ENCODE measurements at regions not wholly inside any gene's neighbourhood (a gene's known extent, or its start where the extent isn't known, plus 50 kb on each side); places are given as distances from the start of the nearest gene placed in this dataset.

DNA sequence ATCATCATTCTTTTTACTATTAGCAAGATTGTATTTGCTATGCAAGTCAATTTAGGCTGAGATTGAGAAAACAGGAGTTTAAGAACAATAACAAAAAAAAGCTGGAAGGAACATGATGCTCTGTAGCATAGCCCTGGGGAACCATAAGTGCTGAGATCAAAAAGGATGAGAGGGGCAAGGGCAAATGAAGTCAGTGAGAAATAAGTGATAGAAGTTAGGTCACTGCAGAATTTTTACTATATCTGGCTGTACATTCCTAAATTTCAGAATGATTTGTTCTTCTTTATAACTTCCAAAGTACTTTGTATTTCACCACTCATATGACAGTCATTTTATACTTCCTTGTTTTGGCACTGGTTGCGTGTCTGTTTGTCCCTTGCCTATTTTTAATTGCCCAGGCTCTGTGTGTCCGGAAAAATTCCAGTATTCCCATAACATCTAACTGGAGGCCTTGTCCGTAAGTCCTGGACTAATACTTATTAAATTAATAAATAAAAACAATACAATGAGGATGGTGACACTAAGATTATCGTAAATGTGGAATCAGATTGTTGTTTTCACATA lies 444.7 kb downstream of the TENT5A start (continued):
- TF ChIP-seq, protein P1, sequence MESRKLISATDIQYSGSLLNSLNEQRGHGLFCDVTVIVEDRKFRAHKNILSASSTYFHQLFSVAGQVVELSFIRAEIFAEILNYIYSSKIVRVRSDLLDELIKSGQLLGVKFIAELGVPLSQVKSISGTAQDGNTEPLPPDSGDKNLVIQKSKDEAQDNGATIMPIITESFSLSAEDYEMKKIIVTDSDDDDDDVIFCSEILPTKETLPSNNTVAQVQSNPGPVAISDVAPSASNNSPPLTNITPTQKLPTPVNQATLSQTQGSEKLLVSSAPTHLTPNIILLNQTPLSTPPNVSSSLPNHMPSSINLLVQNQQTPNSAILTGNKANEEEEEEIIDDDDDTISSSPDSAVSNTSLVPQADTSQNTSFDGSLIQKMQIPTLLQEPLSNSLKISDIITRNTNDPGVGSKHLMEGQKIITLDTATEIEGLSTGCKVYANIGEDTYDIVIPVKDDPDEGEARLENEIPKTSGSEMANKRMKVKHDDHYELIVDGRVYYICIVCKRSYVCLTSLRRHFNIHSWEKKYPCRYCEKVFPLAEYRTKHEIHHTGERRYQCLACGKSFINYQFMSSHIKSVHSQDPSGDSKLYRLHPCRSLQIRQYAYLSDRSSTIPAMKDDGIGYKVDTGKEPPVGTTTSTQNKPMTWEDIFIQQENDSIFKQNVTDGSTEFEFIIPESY (IDR thresholded peaks at IDR 0.05): no peak
- TF ChIP-seq ZNF622 (IDR thresholded peaks at IDR 0.05): no peak
- no peak for TF ChIP-seq IRF4 (IDR thresholded peaks at IDR 0.05; ENCODE audit: low read depth, low read length)

DNA sequence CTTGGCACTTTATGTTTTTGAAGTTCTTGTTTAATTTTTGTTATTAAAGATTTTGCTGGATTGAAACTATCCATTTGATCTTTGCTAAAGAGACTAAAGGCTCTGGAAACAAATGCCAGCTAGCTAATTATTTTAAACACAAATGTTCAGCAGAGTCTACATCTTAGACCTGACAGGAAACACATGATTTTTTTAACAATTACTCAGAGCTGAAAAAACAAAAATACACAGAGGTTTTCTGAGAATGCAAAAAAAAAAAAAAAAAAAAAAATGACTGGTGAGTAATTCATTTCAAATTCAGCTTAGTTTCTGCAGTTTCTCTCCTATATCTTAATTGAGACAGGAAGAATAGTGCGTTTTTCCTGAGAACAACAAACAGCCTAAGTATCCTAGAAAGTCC lies 448.0 kb downstream of the TENT5A start:
- 0% methylated on average over 1 of the region's 1 CpG for WGBS (ENCODE audit: insufficient coverage, insufficient replicate concordance, low lambda C conversion rate, missing lambda C conversion rate)
- Histone ChIP-seq H3K4me2 (ENCODE audit: control insufficient read depth, insufficient read depth) (no peak overlapping the region), H3K36me3 (ENCODE audit: control insufficient read depth in 2 of 2, insufficient read depth in 2 of 2, low read length in 1 of 2) (no peaks in the 10 kb centered on the region), H4K20me1 (ENCODE audit: control insufficient read depth, insufficient read depth) (no peaks in the 10 kb centered on the region), H3K4me3 (no peak overlapping the region), H3K9me3 (replicated peaks; ENCODE audit: control insufficient read depth, insufficient read depth, low read length) (no peaks in the 10 kb centered on the region), H3K27me3 (replicated peaks in 1 of 2; ENCODE audit: control insufficient read depth in 2 of 2, insufficient read depth in 2 of 2, low read length in 1 of 2) (no peaks in the 10 kb centered on the region), H2AFZ (ENCODE audit: control insufficient read depth, low read depth, low read length) (no peak overlapping the region), H3K27ac (ENCODE audit: control insufficient read depth, insufficient read depth) (no peak overlapping the region), H3K4me1 (ENCODE audit: control insufficient read depth, insufficient read depth, low read length) (no peaks in the 10 kb centered on the region), H3K79me2 (ENCODE audit: control insufficient read depth, insufficient read depth, low read length) (no peaks in the 10 kb centered on the region), H3K9ac (ENCODE audit: control insufficient read depth, insufficient read depth, low read length) (no peak overlapping the region)
- DNase-seq (ENCODE audit: low read depth, low spot score): no peak
- ChIA-PET SMC1A (ENCODE audit: uncharacterized antibody, unreplicated experiment) (no interaction called here), CTCF (interaction anchor here (0.5 kb wide), 1 partner anchor 392 kb away, joined by 3 read pairs; no protein-coding TSS in a partner anchor), RAD21 (ENCODE audit: unreplicated experiment) (interaction anchor here (0.7 kb wide), 1 partner anchor 220 kb away, joined by 3 read pairs; no protein-coding TSS in a partner anchor), POLR2A (no interaction called here)
- intact Hi-C loops (cut with micrococcal nuclease; ENCODE audit: unreplicated experiment): no loop called here
- in situ Hi-C loops (cut with MboI): no loop called here
- ATAC-seq: no peak
- BruUV-seq (replicated peaks): no TSS peak
- TF ChIP-seq GABPA (IDR thresholded peaks at IDR 0.05; ENCODE audit: low read depth): no peak
- no peak for TF ChIP-seq NFXL1 (IDR thresholded peaks at IDR 0.05; ENCODE audit: borderline replicate concordance)
- TF ChIP-seq KDM1A (IDR thresholded peaks at IDR 0.05; ENCODE audit: borderline replicate concordance): no peak
- TF ChIP-seq SIX5 (IDR thresholded peaks at IDR 0.05; ENCODE audit: low read depth, low read length, severe bottlenecking): no peak
- TF ChIP-seq HCFC1 (IDR thresholded peaks at IDR 0.05; ENCODE audit: low read length): no peak
- no peak for TF ChIP-seq CHD1 (IDR thresholded peaks at IDR 0.05; ENCODE audit: low read depth, low read length)
- no peak for TF ChIP-seq NFIC (IDR thresholded peaks at IDR 0.05; ENCODE audit: low read depth, low read length)
- TF ChIP-seq, protein P2, sequence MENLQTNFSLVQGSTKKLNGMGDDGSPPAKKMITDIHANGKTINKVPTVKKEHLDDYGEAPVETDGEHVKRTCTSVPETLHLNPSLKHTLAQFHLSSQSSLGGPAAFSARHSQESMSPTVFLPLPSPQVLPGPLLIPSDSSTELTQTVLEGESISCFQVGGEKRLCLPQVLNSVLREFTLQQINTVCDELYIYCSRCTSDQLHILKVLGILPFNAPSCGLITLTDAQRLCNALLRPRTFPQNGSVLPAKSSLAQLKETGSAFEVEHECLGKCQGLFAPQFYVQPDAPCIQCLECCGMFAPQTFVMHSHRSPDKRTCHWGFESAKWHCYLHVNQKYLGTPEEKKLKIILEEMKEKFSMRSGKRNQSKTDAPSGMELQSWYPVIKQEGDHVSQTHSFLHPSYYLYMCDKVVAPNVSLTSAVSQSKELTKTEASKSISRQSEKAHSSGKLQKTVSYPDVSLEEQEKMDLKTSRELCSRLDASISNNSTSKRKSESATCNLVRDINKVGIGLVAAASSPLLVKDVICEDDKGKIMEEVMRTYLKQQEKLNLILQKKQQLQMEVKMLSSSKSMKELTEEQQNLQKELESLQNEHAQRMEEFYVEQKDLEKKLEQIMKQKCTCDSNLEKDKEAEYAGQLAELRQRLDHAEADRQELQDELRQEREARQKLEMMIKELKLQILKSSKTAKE (IDR thresholded peaks at IDR 0.05; ENCODE audit: low read depth, poor library complexity, severe bottlenecking): no peak
- TF ChIP-seq RBBP5 (conservative IDR thresholded peaks at IDR 0.05): no peak
- TF ChIP-seq, protein P3, sequence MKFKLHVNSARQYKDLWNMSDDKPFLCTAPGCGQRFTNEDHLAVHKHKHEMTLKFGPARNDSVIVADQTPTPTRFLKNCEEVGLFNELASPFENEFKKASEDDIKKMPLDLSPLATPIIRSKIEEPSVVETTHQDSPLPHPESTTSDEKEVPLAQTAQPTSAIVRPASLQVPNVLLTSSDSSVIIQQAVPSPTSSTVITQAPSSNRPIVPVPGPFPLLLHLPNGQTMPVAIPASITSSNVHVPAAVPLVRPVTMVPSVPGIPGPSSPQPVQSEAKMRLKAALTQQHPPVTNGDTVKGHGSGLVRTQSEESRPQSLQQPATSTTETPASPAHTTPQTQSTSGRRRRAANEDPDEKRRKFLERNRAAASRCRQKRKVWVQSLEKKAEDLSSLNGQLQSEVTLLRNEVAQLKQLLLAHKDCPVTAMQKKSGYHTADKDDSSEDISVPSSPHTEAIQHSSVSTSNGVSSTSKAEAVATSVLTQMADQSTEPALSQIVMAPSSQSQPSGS (IDR thresholded peaks at IDR 0.05; ENCODE audit: low read length): no peak
- TF ChIP-seq EED (IDR thresholded peaks at IDR 0.05; ENCODE audit: low read depth): no peak
- no peak for TF ChIP-seq NR2F1 (conservative IDR thresholded peaks at IDR 0.05)
- TF ChIP-seq BMI1 (IDR thresholded peaks at IDR 0.05; ENCODE audit: borderline replicate concordance): no peak
- TF ChIP-seq CHD2 (IDR thresholded peaks at IDR 0.05; ENCODE audit: borderline replicate concordance, low read depth, low read length): no peak
- TF ChIP-seq, protein P4, sequence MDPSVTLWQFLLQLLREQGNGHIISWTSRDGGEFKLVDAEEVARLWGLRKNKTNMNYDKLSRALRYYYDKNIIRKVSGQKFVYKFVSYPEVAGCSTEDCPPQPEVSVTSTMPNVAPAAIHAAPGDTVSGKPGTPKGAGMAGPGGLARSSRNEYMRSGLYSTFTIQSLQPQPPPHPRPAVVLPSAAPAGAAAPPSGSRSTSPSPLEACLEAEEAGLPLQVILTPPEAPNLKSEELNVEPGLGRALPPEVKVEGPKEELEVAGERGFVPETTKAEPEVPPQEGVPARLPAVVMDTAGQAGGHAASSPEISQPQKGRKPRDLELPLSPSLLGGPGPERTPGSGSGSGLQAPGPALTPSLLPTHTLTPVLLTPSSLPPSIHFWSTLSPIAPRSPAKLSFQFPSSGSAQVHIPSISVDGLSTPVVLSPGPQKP (IDR thresholded peaks at IDR 0.05; ENCODE audit: low read depth, low read length): no peak
- no peak for TF ChIP-seq CBFB (IDR thresholded peaks at IDR 0.05; ENCODE audit: low read depth)
- TF ChIP-seq BACH1 (IDR thresholded peaks at IDR 0.05; ENCODE audit: borderline replicate concordance): no peak
- no peak for FAIRE-seq
